ENCODE measurements at regions not wholly inside any gene's neighbourhood (a gene's known extent, or its start where the extent isn't known, plus 50 kb on each side); places are given as distances from the start of the nearest gene placed in this dataset.
"Not testable (repeated sequence)": the region's sequence is repeated elsewhere in the genome, so short reads cannot be mapped to it uniquely, and the experiment has no call there.

GRCh38 chr9:93776256-93776655, 178.9 kb downstream of the BARX1 start:
- no peak for DNase-seq (ENCODE audit: low spot score)
- no peaks in the 10 kb centered on the region for H3K27me3 ChIP-seq (replicated peaks; ENCODE audit: insufficient read depth)
- H3K36me3 ChIP-seq: no peaks in the 10 kb centered on the region
- peaks cover 3% of the 10 kb centered on the region for H3K9me3 ChIP-seq
- no peak for ATAC-seq (ENCODE audit: insufficient number of reproducible peaks, low FRiP score, low read depth)
- H3K4me3 ChIP-seq: no peak overlapping the region
- TF ChIP-seq, protein P1, sequence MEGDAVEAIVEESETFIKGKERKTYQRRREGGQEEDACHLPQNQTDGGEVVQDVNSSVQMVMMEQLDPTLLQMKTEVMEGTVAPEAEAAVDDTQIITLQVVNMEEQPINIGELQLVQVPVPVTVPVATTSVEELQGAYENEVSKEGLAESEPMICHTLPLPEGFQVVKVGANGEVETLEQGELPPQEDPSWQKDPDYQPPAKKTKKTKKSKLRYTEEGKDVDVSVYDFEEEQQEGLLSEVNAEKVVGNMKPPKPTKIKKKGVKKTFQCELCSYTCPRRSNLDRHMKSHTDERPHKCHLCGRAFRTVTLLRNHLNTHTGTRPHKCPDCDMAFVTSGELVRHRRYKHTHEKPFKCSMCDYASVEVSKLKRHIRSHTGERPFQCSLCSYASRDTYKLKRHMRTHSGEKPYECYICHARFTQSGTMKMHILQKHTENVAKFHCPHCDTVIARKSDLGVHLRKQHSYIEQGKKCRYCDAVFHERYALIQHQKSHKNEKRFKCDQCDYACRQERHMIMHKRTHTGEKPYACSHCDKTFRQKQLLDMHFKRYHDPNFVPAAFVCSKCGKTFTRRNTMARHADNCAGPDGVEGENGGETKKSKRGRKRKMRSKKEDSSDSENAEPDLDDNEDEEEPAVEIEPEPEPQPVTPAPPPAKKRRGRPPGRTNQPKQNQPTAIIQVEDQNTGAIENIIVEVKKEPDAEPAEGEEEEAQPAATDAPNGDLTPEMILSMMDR (IDR thresholded peaks at IDR 0.05): no peak
- H3K4me1 ChIP-seq (ENCODE audit: control insufficient read depth in 1 of 2, low read depth in 2 of 2): no peaks in the 10 kb centered on the region
- H3K27ac ChIP-seq: no peak overlapping the region

- H3K9me3 ChIP-seq: peaks cover 4% of the 10 kb centered on the region
- TF ChIP-seq, protein P1 (IDR thresholded peaks at IDR 0.05): no peak
- H3K27me3 ChIP-seq (replicated peaks; ENCODE audit: insufficient read depth): no peaks in the 10 kb centered on the region
- H3K4me1 ChIP-seq (ENCODE audit: control insufficient read depth in 1 of 2, low read depth in 2 of 2): no peaks in the 10 kb centered on the region
- H3K36me3 ChIP-seq: no peaks in the 10 kb centered on the region
- ATAC-seq (ENCODE audit: insufficient number of reproducible peaks, low FRiP score, low read depth): no peak
- H3K4me3 ChIP-seq: no peak overlapping the region
- no peak overlapping the region for H3K27ac ChIP-seq
- DNase-seq (ENCODE audit: low spot score): no peak
These were observed 180.6 kb downstream of the BARX1 start for GRCh38 chr9:93774331-93775102.

GRCh38 chr9:93771276-93771675, 183.9 kb downstream of the BARX1 start:
- H3K9me3 ChIP-seq: peaks cover 4% of the 10 kb centered on the region
- H3K36me3 ChIP-seq: no peaks in the 10 kb centered on the region
- TF ChIP-seq, protein P1 (IDR thresholded peaks at IDR 0.05): no peak
- ATAC-seq (ENCODE audit: insufficient number of reproducible peaks, low FRiP score, low read depth) (no peak), DNase-seq (ENCODE audit: low spot score) (no peak)
- H3K27me3 ChIP-seq (replicated peaks; ENCODE audit: insufficient read depth): no peaks in the 10 kb centered on the region
- no peak overlapping the region for H3K27ac ChIP-seq
- no peak overlapping the region for H3K4me3 ChIP-seq
- no peaks in the 10 kb centered on the region for H3K4me1 ChIP-seq (ENCODE audit: control insufficient read depth in 1 of 2, low read depth in 2 of 2)

DNA sequence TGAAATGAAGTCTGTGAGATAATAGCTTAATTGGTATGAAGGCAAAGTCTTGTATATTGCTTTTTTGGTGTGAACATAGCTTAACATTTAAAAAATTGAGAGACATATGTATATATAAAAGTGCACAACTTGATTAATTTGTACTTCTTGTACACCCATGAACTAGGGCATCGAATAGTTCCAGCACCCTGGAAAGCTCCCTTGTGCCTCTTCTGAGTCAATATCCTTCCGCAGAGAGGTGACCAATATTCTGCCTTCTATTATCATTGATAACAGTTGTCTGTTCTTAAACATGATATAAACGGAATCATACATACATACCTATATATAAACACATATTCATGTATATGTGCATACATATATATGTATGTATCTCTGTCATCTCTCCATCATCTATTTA, 185.4 kb downstream of the PHF2 start:
- Histone ChIP-seq H3K4me1 (ENCODE audit: control insufficient read depth in 1 of 2, low read depth in 2 of 2) (no peaks in the 10 kb centered on the region), H3K36me3 (no peaks in the 10 kb centered on the region), H3K27me3 (replicated peaks; ENCODE audit: insufficient read depth) (no peaks in the 10 kb centered on the region), H3K4me3 (no peak overlapping the region), H3K27ac (no peak overlapping the region), H3K9me3 (peaks cover 19% of the 10 kb centered on the region)
- no peak for DNase-seq (ENCODE audit: low spot score)
- TF ChIP-seq, protein P1 (IDR thresholded peaks at IDR 0.05): no peak
- no peak for ATAC-seq (ENCODE audit: insufficient number of reproducible peaks, low FRiP score, low read depth)

- Histone ChIP-seq H3K9me3 (peaks cover 28% of the 10 kb centered on the region), H3K4me3 (no peak overlapping the region)
- DNase-seq (ENCODE audit: low spot score): no peak
These were observed 173.7 kb downstream of the PHF2 start for GRCh38 chr9:93750045-93750444.

DNA sequence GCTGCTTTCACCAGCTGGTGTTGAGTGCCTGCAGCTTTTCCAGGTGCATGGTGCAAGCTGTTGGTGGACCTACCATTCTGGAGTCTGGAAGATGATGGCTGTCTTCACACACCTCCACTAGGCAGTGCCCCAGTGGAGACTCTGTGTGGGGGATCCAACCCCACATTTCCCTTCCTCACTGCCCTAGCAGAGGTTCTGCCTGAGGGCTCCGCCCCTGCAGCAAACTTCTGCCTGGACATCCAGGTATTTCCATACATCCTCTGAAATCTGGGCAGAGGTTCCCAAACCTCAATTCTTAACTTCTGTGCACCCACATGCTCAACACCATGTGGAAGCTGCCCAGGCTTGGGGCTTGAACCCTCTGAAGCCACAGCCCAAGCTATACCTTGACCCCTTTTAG, 172.4 kb downstream of the PHF2 start:
- H3K9me3 ChIP-seq: peaks cover 28% of the 10 kb centered on the region
- H3K27ac ChIP-seq; H3K4me3 ChIP-seq; DNase-seq (ENCODE audit: low spot score); H3K36me3 ChIP-seq; H3K4me1 ChIP-seq (ENCODE audit: control insufficient read depth in 1 of 2, low read depth in 2 of 2); ATAC-seq (ENCODE audit: insufficient number of reproducible peaks, low FRiP score, low read depth); H3K27me3 ChIP-seq (replicated peaks; ENCODE audit: insufficient read depth): not testable (repeated sequence)

More at GRCh38 chr9:93750045-93750444, 173.7 kb downstream of the PHF2 start:
- H3K4me1 ChIP-seq (ENCODE audit: control insufficient read depth in 1 of 2, low read depth in 2 of 2): no peaks in the 10 kb centered on the region
- TF ChIP-seq, protein P1 (IDR thresholded peaks at IDR 0.05): no peak
- ATAC-seq (ENCODE audit: insufficient number of reproducible peaks, low FRiP score, low read depth): no peak
- no peaks in the 10 kb centered on the region for H3K36me3 ChIP-seq
- H3K27me3 ChIP-seq (replicated peaks; ENCODE audit: insufficient read depth): no peaks in the 10 kb centered on the region
- no peak overlapping the region for H3K27ac ChIP-seq
